H1 (cell line): ENCODE measurements at regions not wholly inside any gene's neighbourhood (a gene's known extent, or its start where the extent isn't known, plus 50 kb on each side); places are given as distances from the start of the nearest gene placed in this dataset.

Experiments
- CTCF ChIA-PET: fragments of 300-600 bp; sonication (Branson Sonifier 250); formaldehyde crosslinking; loops from one replicate; lab custom pipeline; 2021; ENCODE audit not compliant: partially characterized antibody; lab: Charles Lee
- POLR2A ChIA-PET: fragments of 300-600 bp; sonication (Branson Sonifier 250); formaldehyde crosslinking; loops from one replicate; lab custom pipeline; 2021; ENCODE audit warnings: inconsistent platforms; ENCODE audit not compliant: partially characterized antibody; lab: Charles Lee
- DNase-seq, 2 experiments: peaks; one replicate each; pipeline versions ENCODE4 v3.0.0 to v3.0.0-alpha.2; 2010 to 2022; ENCODE audit warnings: low spot score in 2 of 2, low read depth in 1 of 2, mixed read lengths in 1 of 2
- FAIRE-seq: peaks from 2 replicates; lab custom pipeline; 2011; peaks lifted over from hg19 to GRCh38; lab: Jason Lieb, UNC
- H2AFZ ChIP-seq: 2 replicates; pipeline ENCODE4 v1.8.1; 2012; ENCODE audit warnings: low read length, inconsistent platforms
- H2AK5ac ChIP-seq: 2 replicates; pipeline ENCODE4 v1.6.1; 2013; ENCODE audit warnings: low read depth, low read length
- H2BK120ac ChIP-seq: replicated peaks from 2 replicates; pipeline ENCODE3; 2013; ENCODE audit warnings: low read depth, low read length, inconsistent platforms
- H2BK12ac ChIP-seq: 2 replicates; pipeline ENCODE4 v1.6.1; 2013; ENCODE audit warnings: low read depth, low read length
- H2BK15ac ChIP-seq: 2 replicates; pipeline ENCODE4 v1.6.1; 2013; ENCODE audit warnings: low read length
- H2BK20ac ChIP-seq: 2 replicates; pipeline ENCODE4 v1.6.1; 2013; ENCODE audit warnings: low read length
- H2BK5ac ChIP-seq: 2 replicates; pipeline ENCODE4 v1.6.1; 2013; ENCODE audit warnings: low read depth, low read length
- H3K14ac ChIP-seq: 2 replicates; pipeline ENCODE4 v1.6.1; 2013; ENCODE audit warnings: inconsistent platforms; ENCODE audit not compliant: insufficient read length
- H3K18ac ChIP-seq: 2 replicates; pipeline ENCODE4 v1.6.1; 2013; ENCODE audit warnings: low read length; ENCODE audit errors: extremely low read depth
- H3K23ac ChIP-seq: 2 replicates; pipeline ENCODE4 v1.6.1; 2013; ENCODE audit warnings: inconsistent platforms; ENCODE audit not compliant: insufficient read length
- H3K23me2 ChIP-seq: 2 replicates; pipeline ENCODE4 v1.6.1; 2013; ENCODE audit warnings: low read depth, low read length
- H3K27ac ChIP-seq: 2 replicates; pipeline ENCODE4 v1.6.1; 2011; ENCODE audit warnings: low read depth, low read length, inconsistent platforms
- H3K27me3 ChIP-seq, 4 experiments: replicated peaks in 1 of 4; 1 replicate in 1 of 4; 2 replicates in 3 of 4; pipeline versions ENCODE4 v1.6.1 to v1.8.1; 2011 to 2013; ENCODE audit warnings: low read length in 3 of 4, mild to moderate bottlenecking in 3 of 4, inconsistent platforms in 2 of 4, mixed read lengths in 2 of 4, moderate library complexity in 1 of 4; ENCODE audit not compliant: control insufficient read depth in 3 of 4, insufficient read depth in 3 of 4; ENCODE audit errors: extremely low read depth in 1 of 4
- H3K36me3 ChIP-seq, 4 experiments: 2 replicates each; pipeline versions ENCODE4 v1.6.1 to v1.8.1; 2011 to 2013; ENCODE audit warnings: mild to moderate bottlenecking in 4 of 4, low read length in 3 of 4, moderate library complexity in 2 of 4, control low read depth in 1 of 4, inconsistent platforms in 1 of 4; ENCODE audit not compliant: insufficient read depth in 4 of 4, control insufficient read depth in 2 of 4
- H3K4ac ChIP-seq: replicated peaks from 2 replicates; pipeline ENCODE3; 2013; ENCODE audit warnings: low read length, low read depth, mixed read lengths, inconsistent platforms; ENCODE audit not compliant: insufficient read length
- H3K4me1 ChIP-seq, 4 experiments: replicated peaks in 1 of 4; 1 replicate in 1 of 4; 2 replicates in 3 of 4; pipeline versions ENCODE4 v1.6.1 to v1.8.1; 2011 to 2013; ENCODE audit warnings: low read length in 3 of 4, inconsistent platforms in 2 of 4, mixed read lengths in 1 of 4; ENCODE audit not compliant: insufficient read depth in 4 of 4, control insufficient read depth in 3 of 4
- H3K4me2 ChIP-seq, 2 experiments: 2 replicates each; pipeline versions ENCODE4 v1.6.1 to v1.8.1; 2011 to 2013; ENCODE audit warnings: low read depth in 2 of 2, low read length in 2 of 2, control low read depth in 1 of 2, inconsistent platforms in 1 of 2, mild to moderate bottlenecking in 1 of 2; ENCODE audit not compliant: insufficient read depth in 1 of 2
- H3K4me3 ChIP-seq, 4 experiments: fragments of 200-600, 300-600 bp in 1 of 4; sonication (generic), shearing (Covaris generic), sonication (Bioruptor Twin) in 1 of 4; 2 replicates each; pipeline versions ENCODE4 v1.5.1 to v1.8.1; 2011 to 2016; ENCODE audit warnings: low read length in 4 of 4, low read depth in 3 of 4, control low read depth in 2 of 4, inconsistent platforms in 2 of 4, mild to moderate bottlenecking in 2 of 4, mixed read lengths in 1 of 4, moderate library complexity in 1 of 4; ENCODE audit not compliant: insufficient read depth in 2 of 4; ENCODE audit errors: extremely low read depth in 1 of 4
- H3K56ac ChIP-seq: replicated peaks from 2 replicates; pipeline ENCODE3; 2013; ENCODE audit warnings: low read depth, mild to moderate bottlenecking, mixed read lengths, low read length, inconsistent platforms; ENCODE audit not compliant: insufficient read length
- H3K79me1 ChIP-seq: 2 replicates; pipeline ENCODE4 v1.6.1; 2013; ENCODE audit warnings: low read depth, low read length, control low read depth
- H3K79me2 ChIP-seq, 2 experiments: 2 replicates each; pipeline versions ENCODE4 v1.6.1 to v1.8.1; 2012 to 2013; ENCODE audit warnings: low read length in 2 of 2, mild to moderate bottlenecking in 2 of 2, inconsistent platforms in 1 of 2; ENCODE audit not compliant: insufficient read depth in 2 of 2, control insufficient read depth in 1 of 2
- H3K9ac ChIP-seq, 4 experiments: replicated peaks in 1 of 4; 1 replicate in 1 of 4; 2 replicates in 3 of 4; pipeline versions ENCODE4 v1.6.1 to v1.8.1; 2011 to 2013; ENCODE audit warnings: low read depth in 3 of 4, low read length in 3 of 4, control low read depth in 2 of 4, mild to moderate bottlenecking in 2 of 4, moderate library complexity in 2 of 4, inconsistent platforms in 1 of 4; ENCODE audit errors: extremely low read depth in 1 of 4
- H3K9me3 ChIP-seq, 2 experiments: 2 replicates each; pipeline versions ENCODE4 v1.6.1 to v1.8.1; 2012 to 2013; ENCODE audit warnings: mild to moderate bottlenecking in 2 of 2, moderate library complexity in 2 of 2, control low read depth in 1 of 2, inconsistent platforms in 1 of 2, low read depth in 1 of 2, low read length in 1 of 2, mixed read lengths in 1 of 2; ENCODE audit not compliant: insufficient read depth in 2 of 2
- H4K20me1 ChIP-seq, 2 experiments: replicated peaks in 1 of 2; 2 replicates each; pipeline versions ENCODE3 to v1.8.1; 2011 to 2013; ENCODE audit warnings: inconsistent platforms in 2 of 2, low read length in 2 of 2, mild to moderate bottlenecking in 1 of 2; ENCODE audit not compliant: insufficient read depth in 2 of 2, control insufficient read depth in 1 of 2
- H4K5ac ChIP-seq: 2 replicates; pipeline ENCODE4 v1.6.1; 2013; ENCODE audit warnings: low read length, low read depth, mixed read lengths, inconsistent platforms; ENCODE audit not compliant: insufficient read length
- H4K8ac ChIP-seq: 2 replicates; pipeline ENCODE4 v1.8.0; 2013; ENCODE audit warnings: mild to moderate bottlenecking, moderate library complexity, low read length, inconsistent platforms; ENCODE audit not compliant: insufficient read depth; ENCODE audit errors: extremely low read depth
- H4K91ac ChIP-seq: replicated peaks from 2 replicates; pipeline ENCODE3; 2013; ENCODE audit warnings: low read length, mixed read lengths, inconsistent platforms; ENCODE audit not compliant: insufficient read length
- BRCA1 ChIP-seq: IDR thresholded peaks from 2 replicates; pipeline ENCODE4 v1.6.1; 2012; ENCODE audit warnings: low read depth, low read length, improper control_type of control experiment
- CBX5 ChIP-seq: fragments of 300-800, 300-1000 bp; sonication (generic); IDR thresholded peaks from 2 replicates; pipeline ENCODE4 v1.7.1; 2016; ENCODE audit warnings: antibody characterized with exemption, low read length, low read depth
- KDM5A ChIP-seq: fragments of 200-600 bp; IDR thresholded peaks from 2 replicates; pipeline ENCODE4 v1.7.1; 2012; ENCODE audit warnings: mild to moderate bottlenecking, low read length, inconsistent platforms, mixed read lengths
- NRF1 ChIP-seq: IDR thresholded peaks from 2 replicates; pipeline ENCODE4 v1.6.1; 2011; ENCODE audit warnings: mild to moderate bottlenecking, low read depth, low read length, improper control_type of control experiment
- RAD21 ChIP-seq, 2 experiments: IDR thresholded peaks in 1 of 2; conservative IDR thresholded peaks in 1 of 2; 2 replicates each; pipeline ENCODE4 v1.6.1; 2011; ENCODE audit warnings: low read depth in 2 of 2, low read length in 2 of 2, improper control_type of control experiment in 1 of 2, inconsistent platforms in 1 of 2, mild to moderate bottlenecking in 1 of 2, moderate library complexity in 1 of 2
- RBBP5 ChIP-seq: IDR thresholded peaks from 2 replicates; pipeline ENCODE4 v1.7.1; 2012; ENCODE audit warnings: low read depth, mild to moderate bottlenecking, inconsistent platforms, low read length, moderate library complexity, borderline replicate concordance
- SRF ChIP-seq: IDR thresholded peaks from 2 replicates; pipeline ENCODE4 v1.6.1; 2011; ENCODE audit warnings: mild to moderate bottlenecking, low read depth, low read length, moderate library complexity
- TAF1 ChIP-seq: IDR thresholded peaks from 2 replicates; pipeline ENCODE4 v1.6.1; 2011; ENCODE audit warnings: mild to moderate bottlenecking, low read depth, low read length
- TCF12 ChIP-seq: IDR thresholded peaks from 2 replicates; pipeline ENCODE4 v1.6.1; 2011; ENCODE audit warnings: low read depth, mild to moderate bottlenecking, low read length
- WGBS, 2 experiments: shearing (Covaris generic) in 1 of 2; methylation state at CpG; one replicate each; pipeline versions ENCODE4 v1.1.6 to v1.1.7; 2013 to 2015; ENCODE audit warnings: low lambda C conversion rate in 2 of 2, mixed read lengths in 2 of 2, inconsistent platforms in 1 of 2, low coverage in 1 of 2, missing lambda C conversion rate in 1 of 2; ENCODE audit not compliant: insufficient replicate concordance in 2 of 2, insufficient coverage in 1 of 2, insufficient read length in 1 of 2; ENCODE audit errors: extremely low coverage in 1 of 2, missing lambda C conversion rate in 1 of 2; 5-methylcytosine and 5-hydroxymethylcytosine counted together

GRCh38 chr11:70785372-70785771 lies 387.0 kb downstream of the CTTN start:
- DNase-seq (no peak), FAIRE-seq (no peak)
- no peak overlapping the region for H2BK20ac ChIP-seq
- H3K14ac ChIP-seq = no peak overlapping the region
- peaks cover 0 to 6% of the 10 kb centered on the region in 2 experiments; a peak in 2 of 4 replicates for H3K79me2 ChIP-seq
- H3K4ac ChIP-seq = no peak overlapping the region
- no peaks in the 10 kb centered on the region; the same call in none of the 2 replicates for H3K79me1 ChIP-seq
- ChIA-PET CTCF (interaction anchor here (1.1 to 1.9 kb wide), 3 partner anchors 11 to 217 kb away, joined by 3 to 7 read pairs (median 3); no protein-coding TSS in a partner anchor), POLR2A (interaction anchor here (0.7 kb wide), 1 partner anchor 12 kb away, joined by 3 read pairs; no protein-coding TSS in a partner anchor)
- H3K4me2 ChIP-seq = no peak overlapping the region
- no peak overlapping the region for H2BK120ac ChIP-seq
- no peak overlapping the region for H2BK5ac ChIP-seq
- no peak overlapping the region for H3K9ac ChIP-seq
- H2BK12ac ChIP-seq = no peak overlapping the region
- peaks cover 0 to 9% of the 10 kb centered on the region in 2 experiments for H4K20me1 ChIP-seq
- 99% methylated on average over 5 of the region's 5 CpGs; no CpG with 5 or more reads in 1 of the 2 experiments for WGBS, 2 experiments
- H3K9me3 ChIP-seq = 0 out of 4 replicates have a peak, but pooled peaks cover 0 to 5% of the 10 kb centered on the region in 2 experiments
- no peak for TF ChIP-seq NRF1
- TF ChIP-seq CBX5 = no peak
- TF ChIP-seq SRF = no peak
- no peak for TF ChIP-seq TAF1
- no peak for TF ChIP-seq RBBP5
- TF ChIP-seq TCF12 = no peak
- TF ChIP-seq RAD21 (IDR thresholded peaks at IDR 0.05 in 1 of 2, conservative IDR thresholded peaks at IDR 0.05 in 1 of 2; ENCODE audit: low read depth in 2 of 2, low read length in 2 of 2) = no peak; a peak in 1 of 4 replicates
- no peak for TF ChIP-seq KDM5A
- no peak for TF ChIP-seq BRCA1
- H4K91ac ChIP-seq = no peak overlapping the region
- no peak overlapping the region for H2BK15ac ChIP-seq
- H3K23ac ChIP-seq = no peak overlapping the region
- H3K4me1 ChIP-seq = no peaks in the 10 kb centered on the region
- H3K4me3 ChIP-seq = no peak overlapping the region
- H3K27ac ChIP-seq = no peak overlapping the region
- H3K36me3 ChIP-seq = peaks cover 0 to 8% (median 5%) of the 10 kb centered on the region in 4 experiments; a peak in 4 of 8 replicates
- H3K27me3 ChIP-seq = no peaks in the 10 kb centered on the region; a peak in 1 of 7 replicates
- no peak overlapping the region for H4K5ac ChIP-seq
- H2AK5ac ChIP-seq = no peak overlapping the region
- peaks cover 9% of the 10 kb centered on the region; the same call in 1 of the 2 replicates for H3K23me2 ChIP-seq
- H3K56ac ChIP-seq = no peak overlapping the region
- H4K8ac ChIP-seq = no peak overlapping the region; the same call in 1 of the 2 replicates
- no peak overlapping the region for H3K18ac ChIP-seq
- H2AFZ ChIP-seq = no peak overlapping the region
